MM.1S (cell line): ENCODE measurements at regions not wholly inside any gene's neighbourhood (a gene's known extent, or its start where the extent isn't known, plus 50 kb on each side); places are given as distances from the start of the nearest gene placed in this dataset.

Experiments
- DNase-seq: peaks from one replicate; pipeline ENCODE4 v3.0.0-alpha.2; 2015
- H2AFZ ChIP-seq: fragments of 300-600 bp; sonication (generic); 2 replicates; pipeline ENCODE4 v1.6.0; 2016; ENCODE audit warnings: antibody characterized with exemption, low read length
- H3F3A ChIP-seq: fragments of 300-600 bp; sonication (generic); 2 replicates; pipeline ENCODE4 v1.6.1; 2016; ENCODE audit warnings: mild to moderate bottlenecking, antibody characterized with exemption, low read length, moderate library complexity, mixed read lengths; ENCODE audit not compliant: insufficient read depth
- H3K27ac ChIP-seq: fragments of 300-600 bp; sonication (generic); 2 replicates; pipeline ENCODE4 v1.5.1; 2016; ENCODE audit warnings: mild to moderate bottlenecking, low read length
- H3K27me3 ChIP-seq: fragments of 300-600 bp; sonication (generic); replicated peaks from 2 replicates; pipeline ENCODE4 v1.6.0; 2016; ENCODE audit warnings: low read length; ENCODE audit not compliant: insufficient read depth
- H3K36me3 ChIP-seq: fragments of 300-600 bp; sonication (generic); replicated peaks from 2 replicates; pipeline ENCODE4 v1.6.1; 2016; ENCODE audit warnings: mild to moderate bottlenecking, low read length, mixed read lengths; ENCODE audit not compliant: insufficient read depth
- H3K4me1 ChIP-seq: fragments of 300-600 bp; sonication (generic); 2 replicates; pipeline ENCODE4 v1.6.1; 2016; ENCODE audit warnings: low read length, mixed read lengths
- H3K4me2 ChIP-seq: fragments of 300-600 bp; sonication (generic); 2 replicates; pipeline ENCODE4 v1.6.0; 2016; ENCODE audit warnings: low read depth, low read length
- H3K4me3 ChIP-seq: fragments of 300-600 bp; sonication (generic); 2 replicates; pipeline ENCODE4 v1.5.1; 2016; ENCODE audit warnings: low read length, mixed read lengths
- H3K79me2 ChIP-seq: fragments of 300-600 bp; sonication (generic); 2 replicates; pipeline ENCODE4 v1.6.1; 2016; ENCODE audit warnings: mixed run types, low read length, mixed read lengths
- H3K9ac ChIP-seq: fragments of 300-600 bp; sonication (generic); 2 replicates; pipeline ENCODE4 v1.6.1; 2016; ENCODE audit warnings: low read length, mixed read lengths
- H3K9me2 ChIP-seq: fragments of 300-600 bp; sonication (generic); replicated peaks from 2 replicates; pipeline ENCODE4 v1.6.1; 2016; ENCODE audit warnings: mild to moderate bottlenecking, low read length, mixed read lengths; ENCODE audit not compliant: insufficient read depth
- H3K9me3 ChIP-seq: fragments of 300-600 bp; sonication (generic); replicated peaks from 2 replicates; pipeline ENCODE4 v1.6.1; 2016; ENCODE audit warnings: mild to moderate bottlenecking, low read length, mixed read lengths; ENCODE audit not compliant: insufficient read depth
- H4K20me1 ChIP-seq: fragments of 300-600 bp; sonication (generic); 2 replicates; pipeline ENCODE4 v1.6.1; 2016; ENCODE audit warnings: mild to moderate bottlenecking, low read length, moderate library complexity, mixed read lengths; ENCODE audit not compliant: insufficient read depth
- CTCF ChIP-seq: fragments of 300-600 bp; sonication (generic); IDR thresholded peaks from 2 replicates; pipeline ENCODE4 v1.5.1; 2016; ENCODE audit warnings: antibody characterized with exemption, low read length, mixed read lengths
- EZH2 ChIP-seq: fragments of 300-600 bp; sonication (generic); optimal IDR thresholded peaks from 2 replicates; pipeline ENCODE3; 2017; ENCODE audit warnings: low read depth, mild to moderate bottlenecking, antibody characterized with exemption, low read length, mixed read lengths
- EZH2phosphoT487 ChIP-seq: fragments of 300-600 bp; sonication (generic); IDR thresholded peaks from 2 replicates; pipeline ENCODE4 v1.6.1; 2018; ENCODE audit warnings: antibody characterized with exemption, low read length

- Histone ChIP-seq H3K4me2 (no peak overlapping the region), H3K79me2 (no peaks in the 10 kb centered on the region), H3K36me3 (no peaks in the 10 kb centered on the region), H3F3A (peaks cover 3% of the 10 kb centered on the region; the same call in 1 of the 2 replicates), H3K27ac (no peak overlapping the region), H3K9me3 (0 out of 2 replicates have a peak, but pooled peaks cover 5% of the 10 kb centered on the region), H3K9ac (no peak overlapping the region), H3K4me3 (no peak overlapping the region), H3K9me2 (no peaks in the 10 kb centered on the region), H3K27me3 (no peaks in the 10 kb centered on the region), H3K4me1 (peaks cover 12% of the 10 kb centered on the region), H4K20me1 (no peaks in the 10 kb centered on the region), H2AFZ (no peak overlapping the region)
- DNase-seq: no peak
- no peak for TF ChIP-seq CTCF
- no peak for TF ChIP-seq EZH2phosphoT487
- TF ChIP-seq EZH2: no peak
Observed at GRCh38 chr1:193433599-193433998, 247.2 kb upstream of the B3GALT2 start.

- Histone ChIP-seq H3K4me2 (no peak overlapping the region), H3K4me3 (no peak overlapping the region), H3K36me3 (no peaks in the 10 kb centered on the region), H3K9me3 (0 out of 2 replicates have a peak, but pooled peaks cover 5% of the 10 kb centered on the region), H3K4me1 (peaks cover 7% of the 10 kb centered on the region), H3K27me3 (no peaks in the 10 kb centered on the region), H3F3A (peaks cover 3% of the 10 kb centered on the region; the same call in 1 of the 2 replicates), H2AFZ (no peak overlapping the region), H3K27ac (no peak overlapping the region), H3K9ac (no peak overlapping the region), H4K20me1 (no peaks in the 10 kb centered on the region), H3K79me2 (no peaks in the 10 kb centered on the region), H3K9me2 (no peaks in the 10 kb centered on the region)
- no peak for DNase-seq
- TF ChIP-seq CTCF (no peak), EZH2 (no peak), EZH2phosphoT487 (no peak)
Observed at GRCh38 chr1:193432979-193433587, 246.7 kb upstream of the B3GALT2 start.

- Histone ChIP-seq H3K79me2 (no peaks in the 10 kb centered on the region), H3K4me2 (no peak overlapping the region), H3K9ac (no peak overlapping the region), H3K4me3 (no peak overlapping the region), H3K36me3 (no peaks in the 10 kb centered on the region), H2AFZ (no peak overlapping the region), H3F3A (no peaks in the 10 kb centered on the region), H3K9me3 (0 out of 2 replicates have a peak, but pooled peaks cover 5% of the 10 kb centered on the region), H3K4me1 (no peaks in the 10 kb centered on the region), H3K27ac (no peak overlapping the region), H4K20me1 (no peaks in the 10 kb centered on the region), H3K9me2 (no peaks in the 10 kb centered on the region), H3K27me3 (no peaks in the 10 kb centered on the region)
- DNase-seq: no peak
- TF ChIP-seq CTCF: no peak
- no peak for TF ChIP-seq EZH2phosphoT487
- TF ChIP-seq EZH2: no peak
Observed at GRCh38 chr1:193431265-193431977, 245.0 kb upstream of the B3GALT2 start.
